ENCODE measurements at regions not wholly inside any gene's neighbourhood (a gene's known extent, or its start where the extent isn't known, plus 50 kb on each side); places are given as distances from the start of the nearest gene placed in this dataset.

- DNase-seq (ENCODE audit: low read depth): no peak
- no peak overlapping the region for H3K4me3 ChIP-seq (ENCODE audit: control insufficient read depth, low read depth, low read length)
- TF ChIP-seq CTCF (IDR thresholded peaks at IDR 0.05; ENCODE audit: control insufficient read depth, insufficient read depth, low read depth, low read length, missing control alignments): no peak
These were observed 478.3 kb upstream of the ADAMTS16 start for GRCh38 chr5:4661836-4662235.

DNA sequence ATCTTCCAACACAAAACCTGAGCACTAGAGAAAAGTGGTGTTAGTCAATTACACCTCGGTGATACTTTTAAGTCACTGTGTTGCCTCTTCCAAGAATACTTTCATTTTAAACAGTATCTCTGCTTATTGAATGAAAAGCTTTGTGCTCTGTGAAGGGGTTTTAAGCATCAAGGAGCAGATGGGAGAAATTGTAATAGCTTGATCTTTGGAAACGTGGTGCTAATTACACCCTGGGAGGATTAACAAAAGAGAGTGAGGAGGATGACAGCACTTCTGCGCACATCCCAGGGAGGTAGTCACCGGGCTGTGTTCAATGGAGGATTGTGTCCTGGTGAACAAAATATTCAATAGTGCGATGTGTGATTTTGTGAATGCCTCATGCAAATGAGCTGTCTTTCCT is 477.4 kb upstream of the ADAMTS16 start:
- TF ChIP-seq CTCF (IDR thresholded peaks at IDR 0.05; ENCODE audit: control insufficient read depth, insufficient read depth, low read depth, low read length, missing control alignments): no peak
- DNase-seq (ENCODE audit: low read depth): no peak

GRCh38 chr5:4665911-4666310 is 474.2 kb upstream of the ADAMTS16 start:
- TF ChIP-seq CTCF (IDR thresholded peaks at IDR 0.05; ENCODE audit: control insufficient read depth, insufficient read depth, low read depth, low read length, missing control alignments): no peak
- DNase-seq (ENCODE audit: low read depth): no peak
- no peak overlapping the region for H3K4me3 ChIP-seq (ENCODE audit: control insufficient read depth, low read depth, low read length)

More for the DNA sequence above, 477.4 kb upstream of the ADAMTS16 start:
- H3K4me3 ChIP-seq (ENCODE audit: control insufficient read depth, low read depth, low read length): no peak overlapping the region

- H3K4me3 ChIP-seq (ENCODE audit: control insufficient read depth, low read depth, low read length): no peak overlapping the region
- no peak for DNase-seq (ENCODE audit: low read depth)
- TF ChIP-seq CTCF (IDR thresholded peaks at IDR 0.05; ENCODE audit: control insufficient read depth, insufficient read depth, low read depth, low read length, missing control alignments): no peak
These were observed 466.0 kb upstream of the ADAMTS16 start for GRCh38 chr5:4674166-4674565.

GRCh38 chr5:4676934-4677333 is 463.2 kb upstream of the ADAMTS16 start:
- no peak overlapping the region for H3K4me3 ChIP-seq (ENCODE audit: control insufficient read depth, low read depth, low read length)
- no peak for TF ChIP-seq CTCF (IDR thresholded peaks at IDR 0.05; ENCODE audit: control insufficient read depth, insufficient read depth, low read depth, low read length, missing control alignments)
- no peak for DNase-seq (ENCODE audit: low read depth)

DNA sequence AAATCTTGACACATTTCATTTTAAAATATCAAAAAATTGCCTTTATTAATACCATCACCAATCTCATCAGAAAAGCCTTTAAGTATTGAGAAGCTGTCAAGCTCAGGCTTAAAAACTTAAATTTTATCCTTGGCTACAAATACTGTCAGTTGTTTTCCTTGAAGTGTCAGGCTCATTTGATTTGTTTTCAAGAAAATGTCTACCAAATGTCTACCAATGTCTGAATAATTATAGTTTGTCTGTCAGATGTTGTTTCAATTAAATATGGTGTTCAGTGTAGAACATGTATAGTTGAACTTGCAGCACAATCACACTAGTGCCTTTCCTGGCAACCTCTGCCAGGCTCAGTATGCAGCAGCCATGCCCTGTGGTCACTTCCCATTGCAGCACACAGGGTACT is 455.2 kb upstream of the ADAMTS16 start:
- no peak overlapping the region for H3K4me3 ChIP-seq (ENCODE audit: control insufficient read depth, low read depth, low read length)
- no peak for DNase-seq (ENCODE audit: low read depth)
- TF ChIP-seq CTCF (IDR thresholded peaks at IDR 0.05; ENCODE audit: control insufficient read depth, insufficient read depth, low read depth, low read length, missing control alignments): no peak

GRCh38 chr5:4698596-4698995 is 441.5 kb upstream of the ADAMTS16 start:
- no peak overlapping the region for H3K4me3 ChIP-seq (ENCODE audit: control insufficient read depth, low read depth, low read length)
- no peak for TF ChIP-seq CTCF (IDR thresholded peaks at IDR 0.05; ENCODE audit: control insufficient read depth, insufficient read depth, low read depth, low read length, missing control alignments)
- DNase-seq (ENCODE audit: low read depth): no peak

All from AG09309 (cell line).